Breast epithelium (tissue), 4 donors: ENCODE measurements at regions not wholly inside any gene's neighbourhood (a gene's known extent, or its start where the extent isn't known, plus 50 kb on each side); places are given as distances from the start of the nearest gene placed in this dataset.

Source experiments
- DNase-seq, 2 donors: peaks; one replicate each; pipeline ENCODE4 v3.0.0-alpha.2; 2019; ENCODE audit warnings: low spot score in 2 of 2
- H3K27ac ChIP-seq, 2 donors: fragments of 200-600 bp; sonication (generic) in 1 of 2; one replicate each; pipeline ENCODE4 v1.5.1; 2016 to 2019; ENCODE audit warnings: mild to moderate bottlenecking in 1 of 2
- H3K27me3 ChIP-seq, 2 donors: fragments of 200-600 bp; sonication (generic) in 1 of 2; one replicate each; pipeline versions ENCODE4 v1.5.1 to v1.6.0; 2017 to 2019; ENCODE audit warnings: control low read depth in 1 of 2, mild to moderate bottlenecking in 1 of 2
- H3K36me3 ChIP-seq: fragments of 200-600 bp; one replicate; pipeline ENCODE4 v1.5.1; 2019
- H3K4me1 ChIP-seq, 2 donors: fragments of 200-600 bp; sonication (generic); one replicate each; pipeline ENCODE4 v1.5.1; 2016 to 2019; ENCODE audit warnings: control low read depth in 1 of 2
- H3K4me3 ChIP-seq, 3 donors: fragments of 200-600 bp; sonication (generic); 1 replicate in 2 of 3; 2 replicates in 1 of 3; pipeline ENCODE4 v1.5.1; 2016 to 2019; ENCODE audit warnings: mild to moderate bottlenecking in 3 of 3, moderate library complexity in 2 of 3
- H3K9me3 ChIP-seq, 2 donors: fragments of 200-600 bp; sonication (generic) in 1 of 2; one replicate each; pipeline ENCODE4 v1.5.1; 2016 to 2019; ENCODE audit warnings: control low read depth in 1 of 2
- CTCF ChIP-seq, 3 donors: fragments of 450-650 bp; IDR thresholded peaks; one replicate each; pipeline ENCODE4 v1.5.1; 2016 to 2017; ENCODE audit warnings: antibody characterized with exemption in 3 of 3, mild to moderate bottlenecking in 3 of 3, moderate library complexity in 3 of 3
- POLR2A ChIP-seq: fragments of 450-650 bp; IDR thresholded peaks from one replicate; pipeline ENCODE4 v1.6.1; 2016; ENCODE audit warnings: antibody characterized with exemption, mild to moderate bottlenecking, moderate library complexity
- POLR2AphosphoS5 ChIP-seq, 3 donors: sonication (generic); formaldehyde crosslinking; IDR thresholded peaks; one replicate each; pipeline ENCODE4 v1.6.1; 2017; ENCODE audit warnings: antibody characterized with exemption in 3 of 3
- intact Hi-C: fragments of 100-400 bp; cut with DNase I; formaldehyde crosslinking; loops from one replicate; pipeline ENCODE4 v1.15.1; 2023; ENCODE audit warnings: low total_unique reads

- Histone ChIP-seq H3K27me3 (no peaks in the 10 kb centered on the region), H3K36me3 (no peaks in the 10 kb centered on the region), H3K9me3 (no peaks in the 10 kb centered on the region), H3K4me3 (no peak overlapping the region), H3K27ac (no peak overlapping the region), H3K4me1 (no peaks in the 10 kb centered on the region)
- DNase-seq, result no peak
- TF ChIP-seq POLR2A (no peak), CTCF (IDR thresholded peaks at IDR 0.05) (no peak), POLR2AphosphoS5 (IDR thresholded peaks at IDR 0.05) (no peak)
- intact Hi-C loops, result loop anchor here (5.0 kb wide), 1 partner anchor 536 kb away; no protein-coding TSS in a partner anchor
Measured at GRCh38 chr5:62083661-62084060, 222.3 kb upstream of the KIF2A start.

GRCh38 chr5:62084391-62084790 lies 221.6 kb upstream of the KIF2A start:
- no peaks in the 10 kb centered on the region for H3K36me3 ChIP-seq
- intact Hi-C loops, result loop anchor here (5.0 kb wide), 1 partner anchor 537 kb away; no protein-coding TSS in a partner anchor
- no peaks in the 10 kb centered on the region for H3K27me3 ChIP-seq
- no peaks in the 10 kb centered on the region for H3K9me3 ChIP-seq
- no peak for TF ChIP-seq POLR2A
- TF ChIP-seq CTCF (IDR thresholded peaks at IDR 0.05), result no peak
- TF ChIP-seq POLR2AphosphoS5 (IDR thresholded peaks at IDR 0.05), result no peak
- H3K4me3 ChIP-seq, result no peak overlapping the region
- no peak overlapping the region for H3K27ac ChIP-seq
- no peaks in the 10 kb centered on the region for H3K4me1 ChIP-seq
- no peak for DNase-seq

- H3K27ac ChIP-seq, result no peak overlapping the region
- no peaks in the 10 kb centered on the region for H3K36me3 ChIP-seq
- H3K9me3 ChIP-seq, result no peaks in the 10 kb centered on the region
- no peak for TF ChIP-seq POLR2AphosphoS5 (IDR thresholded peaks at IDR 0.05)
- TF ChIP-seq CTCF (IDR thresholded peaks at IDR 0.05), result no peak
- TF ChIP-seq POLR2A, result no peak
- H3K27me3 ChIP-seq, result no peaks in the 10 kb centered on the region
- H3K4me1 ChIP-seq, result no peaks in the 10 kb centered on the region
- intact Hi-C loops, result loop anchor here (5.0 kb wide), 1 partner anchor 1269 kb away; no protein-coding TSS in a partner anchor
- no peak for DNase-seq
- H3K4me3 ChIP-seq, result no peak overlapping the region
Measured at GRCh38 chr5:62090953-62091352, 215.1 kb upstream of the KIF2A start.

GRCh38 chr5:62093411-62093810 lies 212.6 kb upstream of the KIF2A start:
- Histone ChIP-seq H3K36me3 (no peaks in the 10 kb centered on the region), H3K27ac (no peak overlapping the region), H3K4me3 (no peak overlapping the region), H3K4me1 (no peaks in the 10 kb centered on the region), H3K9me3 (no peaks in the 10 kb centered on the region), H3K27me3 (no peaks in the 10 kb centered on the region)
- intact Hi-C loops, result loop anchor here (5.0 kb wide), 1 partner anchor 1271 kb away; no protein-coding TSS in a partner anchor
- no peak for DNase-seq
- TF ChIP-seq POLR2AphosphoS5 (IDR thresholded peaks at IDR 0.05), result no peak

GRCh38 chr5:62093976-62094375 lies 212.0 kb upstream of the KIF2A start:
- Histone ChIP-seq H3K4me3 (peak overlapping the region in 1 of 3 donors; percentile 37), H3K27ac (no peak overlapping the region)
- TF ChIP-seq POLR2AphosphoS5 (IDR thresholded peaks at IDR 0.05), result no peak
- TF ChIP-seq CTCF (IDR thresholded peaks at IDR 0.05), result no peak
- no peak for TF ChIP-seq POLR2A

GRCh38 chr5:62097361-62097760 lies 208.6 kb upstream of the KIF2A start:
- Histone ChIP-seq H3K27ac (no peak overlapping the region), H3K36me3 (no peaks in the 10 kb centered on the region), H3K4me1 (no peaks in the 10 kb centered on the region), H3K4me3 (no peak overlapping the region), H3K9me3 (no peaks in the 10 kb centered on the region), H3K27me3 (no peaks in the 10 kb centered on the region)
- TF ChIP-seq POLR2AphosphoS5 (IDR thresholded peaks at IDR 0.05), result no peak
- DNase-seq, result no peak
- intact Hi-C loops, result no loop called here

More at GRCh38 chr5:62093976-62094375, 212.0 kb upstream of the KIF2A start:
- H3K4me1 ChIP-seq, result no peaks in the 10 kb centered on the region
- H3K36me3 ChIP-seq, result no peaks in the 10 kb centered on the region
- no peaks in the 10 kb centered on the region for H3K9me3 ChIP-seq
- DNase-seq, result no peak
- H3K27me3 ChIP-seq, result no peaks in the 10 kb centered on the region
- intact Hi-C loops, result loop anchor here (5.0 kb wide), 1 partner anchor 1272 kb away; no protein-coding TSS in a partner anchor
